HG02623 (cell line): ENCODE measurements at regions not wholly inside any gene's neighbourhood (a gene's known extent, or its start where the extent isn't known, plus 50 kb on each side); places are given as distances from the start of the nearest gene placed in this dataset.
"Not testable (repeated sequence)": the region's sequence is repeated elsewhere in the genome, so short reads cannot be mapped to it uniquely, and the experiment has no call there.

Experiments used
- ATAC-seq: cut with Tn5 transposase; IDR thresholded peaks from one replicate; pipeline ENCODE4 v1.9.1; 2021; ENCODE audit warnings: moderate library complexity; ENCODE audit not compliant: unreplicated experiment

DNA sequence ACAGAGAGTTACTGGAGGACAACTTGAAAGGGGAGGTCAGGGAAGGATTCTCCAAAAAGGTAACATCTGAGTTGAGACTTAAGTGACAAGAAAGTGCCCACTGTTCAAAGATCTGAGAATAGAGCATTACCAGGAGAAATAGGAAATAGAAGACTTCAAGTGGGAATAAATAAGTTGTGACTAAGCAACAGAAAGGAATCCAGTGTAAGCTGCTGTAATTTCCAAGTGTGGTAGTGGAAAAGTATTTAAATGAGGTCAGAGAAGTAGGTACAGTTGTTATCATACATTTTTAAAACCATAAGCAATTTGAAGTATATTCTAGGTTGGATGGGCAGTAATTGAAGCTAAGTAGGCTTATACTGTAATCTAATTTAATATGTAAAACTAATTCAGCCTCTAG, 211.9 kb downstream of the FBXO8 start:
- ATAC-seq = no peak

DNA sequence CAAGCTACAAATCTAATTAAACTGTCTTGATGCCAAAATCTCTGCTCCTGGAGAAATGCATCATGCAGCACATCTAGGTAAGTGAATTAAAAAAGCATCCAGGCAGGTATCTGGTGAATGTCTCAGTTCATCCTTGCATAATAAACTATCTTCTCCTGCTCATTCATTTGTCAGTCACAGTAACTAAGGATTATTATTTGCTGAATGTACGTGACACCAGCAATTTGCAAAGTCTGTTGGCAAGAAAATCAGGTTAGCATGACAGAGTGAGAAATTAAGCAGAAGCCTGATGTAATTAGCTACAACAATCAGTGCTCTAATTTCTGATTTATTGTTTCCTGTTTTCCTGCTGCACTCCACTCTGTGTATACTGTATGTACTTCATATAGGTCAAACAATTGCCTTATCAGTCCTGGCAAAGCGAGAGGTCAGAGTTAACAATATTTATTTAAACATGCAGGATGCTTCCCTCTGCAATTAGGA, 213.6 kb downstream of the FBXO8 start:
- no peak for ATAC-seq

DNA sequence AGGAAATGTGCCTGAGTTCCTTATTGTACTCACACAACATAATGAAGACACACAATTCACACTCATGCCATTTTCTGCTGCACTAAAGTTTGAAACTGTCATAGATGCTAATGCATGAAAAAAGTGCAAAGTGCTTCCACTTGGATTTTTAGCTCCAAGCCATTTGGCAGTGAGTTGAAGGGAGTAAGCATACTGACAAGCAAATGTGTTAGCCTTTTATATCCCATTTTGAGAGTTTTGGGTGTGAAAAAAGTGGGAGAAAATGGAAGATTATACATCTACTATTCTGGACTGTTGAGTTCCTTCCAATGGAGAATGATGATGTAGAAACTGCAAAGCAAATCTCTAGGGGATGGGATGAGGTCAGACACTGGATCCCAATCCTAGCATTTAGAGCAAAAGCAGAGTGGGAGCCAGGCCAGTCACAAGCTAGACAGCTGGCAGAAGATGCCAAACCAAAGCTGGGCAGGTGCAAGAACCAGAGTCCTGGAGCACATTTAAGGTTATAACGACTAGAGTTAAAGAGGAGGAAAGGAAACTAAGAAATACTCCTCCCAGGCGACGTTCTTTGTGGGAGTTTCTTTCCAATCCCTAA, 216.8 kb downstream of the FBXO8 start:
- ATAC-seq = no peak

DNA sequence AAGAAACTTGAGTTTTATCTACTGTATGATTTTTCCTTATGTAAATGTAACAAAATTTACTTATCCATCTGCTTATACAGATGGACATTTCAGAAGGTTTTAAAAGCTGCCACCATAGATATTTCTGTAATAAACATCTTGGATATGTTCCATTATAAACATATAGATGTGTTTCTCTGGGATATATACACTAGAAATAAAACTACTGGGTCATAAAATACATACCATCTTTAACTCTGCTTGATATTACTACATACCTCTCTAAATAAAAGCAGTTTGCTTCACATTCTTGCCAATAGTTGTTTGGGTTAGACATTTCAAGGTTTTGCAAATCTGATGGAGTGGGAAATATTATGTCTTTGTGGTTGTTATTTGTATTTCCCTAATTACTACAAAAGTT, 220.6 kb downstream of the FBXO8 start:
- ATAC-seq = no peak

DNA sequence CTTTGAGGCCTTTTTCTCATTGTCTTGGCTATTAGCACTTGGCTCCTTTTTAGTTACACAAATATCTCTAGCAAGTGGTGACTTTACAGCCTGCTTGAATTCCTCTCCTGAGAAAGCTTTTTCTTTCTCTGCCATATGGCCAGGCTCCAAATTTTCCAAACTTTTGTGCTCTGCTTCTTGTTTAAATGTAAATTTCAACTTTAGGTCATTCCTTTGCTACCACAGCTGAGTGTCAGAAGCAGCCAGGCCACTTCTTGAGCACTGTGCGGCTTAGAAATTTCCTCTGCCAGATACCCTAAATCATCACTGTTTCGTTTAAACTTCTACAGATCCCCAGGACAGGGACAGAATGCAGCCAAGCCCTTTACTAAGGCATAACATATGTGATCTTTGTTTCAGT, 222.4 kb downstream of the FBXO8 start:
- no peak for ATAC-seq

DNA sequence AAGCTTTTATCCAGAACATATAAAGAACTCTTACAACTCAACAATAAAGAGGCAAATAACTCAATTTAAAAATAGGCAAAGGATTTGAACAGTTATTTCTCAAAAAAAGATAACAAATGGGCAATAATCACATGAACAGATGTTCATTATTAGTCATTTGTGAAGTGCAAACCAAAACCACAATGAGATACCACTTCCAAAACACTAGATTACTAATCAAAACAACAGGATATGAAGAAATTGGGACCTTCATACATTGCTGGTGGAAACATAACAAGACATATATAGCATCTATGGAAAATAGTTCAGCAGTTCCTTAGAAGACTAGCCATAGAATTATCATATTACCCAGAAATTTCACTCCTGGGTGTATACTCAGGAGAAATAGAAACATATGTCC, 224.6 kb downstream of the FBXO8 start:
- ATAC-seq = no peak

DNA sequence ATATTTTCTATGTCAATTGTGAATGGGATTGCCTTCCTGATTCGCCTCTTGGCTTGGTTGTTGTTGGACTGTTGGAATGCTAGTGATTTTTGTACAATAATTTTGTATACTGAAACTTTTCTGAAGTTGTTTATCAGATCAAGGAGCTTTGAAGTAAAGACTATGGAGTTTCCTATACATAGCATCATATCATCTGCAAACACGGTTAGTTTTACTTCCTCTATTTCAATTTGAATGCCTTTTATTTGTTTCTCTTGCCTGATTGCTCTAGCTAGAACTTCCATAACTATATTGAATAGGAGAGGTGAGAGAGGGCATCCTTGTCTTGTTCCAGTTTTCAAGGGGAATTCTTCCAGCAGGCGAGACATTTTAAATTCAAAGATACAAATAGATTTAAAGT, 226.5 kb downstream of the FBXO8 start:
- no peak for ATAC-seq

DNA sequence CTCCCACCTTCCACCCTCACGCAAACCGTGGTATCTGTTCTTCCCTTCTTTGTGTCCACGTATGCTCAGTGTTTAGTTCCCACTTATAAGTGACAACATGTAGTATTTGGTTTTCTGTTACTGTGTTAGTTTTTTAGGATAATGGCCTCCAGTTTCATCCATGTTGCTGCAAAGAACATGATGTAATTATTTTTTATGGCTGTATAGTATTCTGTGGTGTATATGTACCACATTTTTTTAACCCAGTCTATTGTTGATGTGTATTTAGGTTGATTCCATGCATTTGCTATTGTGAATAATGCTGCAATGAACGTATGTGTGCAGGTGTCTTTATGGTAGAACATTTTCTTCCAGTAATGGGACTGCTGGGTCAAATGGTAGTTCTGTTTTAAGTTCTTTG, 228.1 kb downstream of the FBXO8 start:
- ATAC-seq = no peak

DNA sequence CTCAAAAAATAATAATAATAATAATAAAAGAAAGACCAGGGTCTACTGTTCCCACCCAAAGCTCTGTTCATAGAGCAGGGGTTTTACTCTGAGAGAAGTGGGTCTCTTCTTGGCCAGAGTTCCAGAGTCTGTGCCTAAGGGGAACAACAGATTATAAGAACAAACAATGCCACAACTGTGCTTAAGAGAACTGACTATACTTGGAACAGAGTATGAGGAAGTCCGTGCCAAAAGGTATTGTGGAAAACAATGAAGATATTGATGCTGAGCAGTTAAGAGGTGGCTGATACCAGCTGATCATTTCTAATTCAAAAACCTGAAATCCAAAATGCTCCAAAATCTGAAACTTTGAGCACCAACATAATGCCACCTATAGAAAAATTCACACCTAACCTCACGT, 229.6 kb downstream of the FBXO8 start:
- ATAC-seq = no peak

DNA sequence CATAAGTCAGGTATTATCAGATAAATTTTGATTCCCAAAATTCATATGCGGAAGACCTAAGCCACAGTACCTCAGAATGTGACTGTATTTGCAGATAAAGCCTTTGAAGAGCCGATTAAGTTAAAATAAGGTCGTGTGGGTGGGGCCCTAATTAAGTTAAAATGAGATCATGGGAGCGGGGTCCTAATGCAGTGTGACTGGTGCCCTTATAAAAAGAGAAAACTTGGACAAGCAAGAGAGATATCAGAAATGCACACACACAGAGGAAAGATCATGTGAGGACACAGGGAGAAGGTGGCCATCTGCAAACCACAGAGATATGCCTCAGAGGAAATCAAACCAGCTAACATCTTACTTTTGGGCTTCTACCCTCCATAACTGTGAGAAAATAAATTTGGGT, 236.1 kb downstream of the FBXO8 start:
- ATAC-seq = no peak

DNA sequence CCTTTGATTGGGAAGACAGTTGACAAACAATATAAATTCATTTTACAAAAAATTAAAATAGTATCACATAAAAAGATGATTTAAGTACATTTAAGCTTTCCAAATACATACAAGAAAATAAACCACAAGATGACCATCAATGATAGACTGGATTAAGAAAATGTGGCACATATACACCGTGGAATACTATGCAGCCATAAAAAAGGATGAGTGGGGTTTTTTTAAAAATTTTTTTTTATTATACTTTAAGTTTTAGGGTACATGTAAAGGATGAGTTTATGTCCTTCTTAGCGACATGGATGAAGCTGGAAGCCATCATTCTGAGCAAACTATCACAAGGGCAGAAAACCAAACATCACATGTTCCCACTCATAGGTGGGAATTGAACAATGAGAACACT, 237.6 kb downstream of the FBXO8 start:
- ATAC-seq = not testable (repeated sequence)

DNA sequence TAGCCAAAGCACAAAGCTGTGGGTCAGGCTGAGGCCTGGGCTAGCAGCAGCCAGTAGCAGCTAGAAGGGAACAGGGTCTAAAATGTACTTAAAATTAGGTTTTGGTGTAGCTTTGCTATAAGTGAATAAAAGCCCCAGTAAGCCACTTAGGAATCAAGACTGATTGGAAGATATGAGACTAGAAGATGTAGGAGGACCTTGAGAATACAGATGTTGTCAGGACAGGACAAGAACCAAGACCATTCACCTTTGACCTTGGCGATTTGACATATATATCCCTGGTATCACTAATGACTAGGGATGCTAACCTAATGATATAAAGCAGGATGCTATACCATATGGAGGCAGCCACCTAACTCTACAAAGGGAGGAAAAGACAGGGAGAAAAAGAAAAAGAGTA, 238.1 kb downstream of the FBXO8 start:
- ATAC-seq = no peak

DNA sequence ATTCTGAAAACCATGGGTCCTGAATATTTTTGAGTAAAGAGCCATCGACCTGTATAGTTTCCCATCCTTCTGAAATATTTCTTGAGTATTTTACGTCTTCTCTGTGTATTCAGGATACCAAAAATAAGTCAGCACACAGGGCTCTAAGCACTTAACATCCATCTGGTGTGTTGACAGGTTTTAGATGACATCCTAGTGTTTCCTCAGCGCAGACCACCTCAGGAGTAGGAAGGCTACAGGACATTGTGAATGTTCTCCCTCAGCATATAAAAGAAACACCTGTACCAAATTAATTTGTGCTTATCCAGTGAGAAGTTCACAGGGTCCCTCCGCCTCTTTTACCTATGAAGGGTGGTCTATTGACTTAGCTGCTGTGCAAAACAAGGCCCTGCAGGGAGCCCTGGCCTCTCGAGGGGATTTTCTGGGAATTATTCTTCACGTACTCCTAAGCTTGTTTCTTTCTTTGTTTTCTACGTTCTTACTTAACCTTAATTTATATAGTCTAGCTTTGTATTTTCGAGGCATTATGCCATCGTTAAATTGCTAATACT, 241.8 kb downstream of the FBXO8 start:
- ATAC-seq = no peak

DNA sequence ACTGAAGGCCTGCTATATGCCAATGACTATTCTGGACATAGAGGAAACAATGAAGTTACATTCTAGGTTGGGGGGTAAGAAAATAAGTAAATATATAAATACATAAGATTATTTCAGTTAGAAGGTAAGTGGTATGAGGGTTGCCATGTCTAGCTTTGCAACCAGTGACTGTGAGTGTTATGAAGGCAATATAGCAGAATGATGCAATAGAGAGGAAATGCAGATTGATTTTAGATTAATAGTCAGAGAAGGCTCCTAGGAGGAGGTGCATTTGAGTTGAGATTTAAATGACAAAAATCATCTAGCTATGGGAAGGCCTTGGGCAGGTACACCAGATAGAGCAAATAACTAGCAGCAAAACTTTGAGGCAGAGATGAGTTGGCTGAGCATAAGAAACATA, 243.2 kb downstream of the FBXO8 start:
- ATAC-seq = no peak

DNA sequence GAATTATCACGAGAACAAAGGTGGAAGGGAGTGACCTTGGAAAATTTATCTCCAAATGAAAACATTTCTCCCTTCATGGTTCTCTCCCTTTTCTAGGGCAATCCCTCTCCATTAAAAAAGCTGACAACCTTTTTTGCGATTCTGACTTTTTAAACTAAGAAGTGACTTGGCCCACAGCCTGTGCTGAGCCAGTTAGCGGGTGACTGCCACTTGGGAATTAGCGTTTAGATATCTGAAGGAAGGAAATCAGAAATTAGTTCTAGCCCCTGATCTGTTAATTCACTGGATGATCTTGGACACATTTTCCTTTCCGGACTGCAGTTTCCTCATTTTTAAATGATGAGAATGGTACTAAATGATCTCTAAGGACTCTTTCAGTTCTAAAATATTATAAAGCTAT, 245.0 kb downstream of the FBXO8 start:
- ATAC-seq = no peak

DNA sequence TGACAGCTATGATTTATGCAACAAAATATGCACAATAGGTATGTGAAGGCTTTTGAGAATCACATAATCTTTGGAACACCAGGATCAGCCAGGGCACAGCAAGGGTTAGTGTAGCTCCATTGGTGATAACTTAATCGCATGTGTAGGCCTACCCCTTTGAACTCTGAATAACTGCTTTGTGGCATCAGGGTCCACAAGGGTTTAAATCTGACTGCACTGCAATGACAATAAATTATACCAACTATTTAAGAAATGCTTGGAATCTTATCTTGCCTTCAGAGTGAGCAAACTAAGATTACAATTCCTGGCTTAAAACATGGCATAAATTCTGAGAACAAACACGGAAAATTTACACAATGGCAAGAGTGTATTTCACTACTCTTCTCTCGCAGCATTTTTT, 245.8 kb downstream of the FBXO8 start:
- no peak for ATAC-seq

DNA sequence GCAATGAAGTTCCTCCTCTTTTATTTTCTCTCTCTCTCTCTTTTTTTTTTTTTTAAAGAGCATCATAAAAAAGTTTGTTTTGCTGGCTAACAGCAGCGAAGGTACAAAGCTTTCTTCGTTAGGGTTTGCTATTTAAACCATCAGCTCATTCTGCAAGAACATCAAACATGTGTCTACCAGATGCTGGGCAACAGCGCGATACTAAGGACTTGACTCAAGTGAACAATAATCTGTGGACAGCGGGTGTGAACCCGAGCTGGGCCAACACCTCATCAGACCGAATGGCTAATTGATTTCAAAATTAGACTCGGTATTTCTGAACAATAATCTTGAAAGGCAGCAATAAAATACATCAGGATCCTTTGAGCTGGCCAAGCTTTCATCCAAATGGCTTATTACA, 246.4 kb downstream of the FBXO8 start:
- no peak for ATAC-seq

DNA sequence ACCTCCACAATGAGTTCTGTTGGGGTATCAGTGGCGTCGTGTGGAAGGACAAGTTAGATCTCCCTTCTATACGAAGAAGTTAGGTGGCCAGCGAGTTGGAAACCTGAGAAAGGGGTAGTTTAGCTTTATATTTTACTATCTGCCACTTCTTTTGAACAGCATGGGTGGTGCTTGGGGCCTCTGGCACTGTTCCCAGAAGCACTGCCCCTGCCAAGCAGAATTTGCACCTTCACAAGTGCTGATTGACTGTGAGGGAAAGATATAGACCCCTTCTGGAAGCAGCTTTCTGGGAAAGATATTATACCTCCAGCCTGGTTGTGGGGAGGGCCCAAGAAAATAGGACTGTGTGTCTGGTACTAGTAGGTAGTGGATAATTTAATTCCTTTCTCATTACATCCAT, 246.9 kb downstream of the FBXO8 start:
- ATAC-seq = no peak

DNA sequence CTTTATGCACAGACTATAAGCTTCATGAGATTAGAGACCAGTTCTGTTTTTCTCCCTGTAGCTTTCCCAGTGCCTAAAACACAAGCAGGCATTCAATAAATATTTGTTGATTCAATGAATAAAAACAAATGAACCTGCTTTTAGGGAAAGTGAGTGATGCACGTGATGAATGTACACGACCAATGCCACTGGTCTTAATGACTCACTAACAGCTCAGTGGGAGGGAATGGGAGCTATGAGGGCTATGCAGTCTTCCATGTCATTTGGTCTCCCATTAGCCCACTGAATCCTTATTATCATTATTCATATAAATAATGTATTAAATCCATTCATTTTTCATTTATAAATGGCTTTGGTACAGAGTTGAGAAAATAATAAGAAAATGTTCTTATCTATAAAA, 247.4 kb downstream of the FBXO8 start:
- ATAC-seq = no peak

DNA sequence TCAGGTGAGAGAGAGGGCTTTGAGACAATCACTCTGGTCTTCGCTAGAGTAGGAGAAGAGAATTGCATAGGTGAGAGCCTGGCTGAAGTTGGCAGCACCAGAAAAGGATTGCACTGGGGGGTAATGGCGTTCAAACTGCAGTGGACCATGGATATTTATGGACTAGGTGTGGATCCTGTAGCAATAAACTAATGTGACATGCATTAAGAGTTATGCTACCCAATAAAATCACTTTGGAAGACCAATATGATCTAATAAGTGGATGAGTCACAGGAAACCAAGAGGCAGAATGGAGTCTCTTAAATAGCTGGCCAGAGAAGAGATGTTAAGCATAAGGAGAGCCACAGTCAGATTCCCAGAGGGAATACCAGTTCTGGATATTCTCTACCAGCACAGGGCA, 259.8 kb downstream of the FBXO8 start:
- ATAC-seq = no peak

DNA sequence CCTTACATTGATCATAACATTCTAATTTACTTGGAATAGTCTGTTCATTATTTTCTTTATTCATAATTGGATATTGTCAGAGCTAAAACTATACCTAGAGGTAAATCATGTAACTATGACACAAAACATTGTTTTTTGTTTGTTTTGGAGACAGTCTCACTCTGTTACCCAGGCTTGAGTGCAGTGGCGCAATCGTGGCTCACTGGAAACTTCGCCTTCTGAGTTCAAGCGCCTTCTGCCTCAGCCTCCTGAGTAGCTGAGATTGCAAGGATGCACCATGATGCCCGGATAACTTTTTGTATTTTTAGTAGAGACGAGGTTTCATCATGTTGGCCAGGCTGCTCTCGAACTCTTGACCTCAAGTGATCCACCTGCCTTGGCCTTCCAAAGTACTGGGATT, 265.2 kb downstream of the FBXO8 start:
- ATAC-seq = no peak

DNA sequence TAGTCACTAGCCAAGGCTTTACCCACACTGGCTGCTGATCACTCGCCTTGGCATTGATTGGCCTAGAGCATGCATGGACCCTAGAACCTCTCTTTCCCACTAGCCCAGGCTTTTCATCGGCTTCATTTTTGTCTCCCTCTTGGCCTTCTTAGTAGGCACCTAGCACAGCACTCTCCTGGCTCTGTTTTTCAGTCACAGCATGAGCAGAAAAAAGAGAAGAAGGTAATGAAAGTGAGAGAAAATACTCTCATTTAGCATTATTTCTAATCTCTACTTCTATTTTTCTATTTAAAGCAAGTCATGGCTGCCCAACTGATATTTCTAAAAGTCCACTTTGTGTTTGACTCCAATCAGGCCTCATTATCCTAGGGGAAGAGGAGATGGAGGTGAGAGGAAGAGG, 267.2 kb downstream of the FBXO8 start:
- ATAC-seq = no peak

DNA sequence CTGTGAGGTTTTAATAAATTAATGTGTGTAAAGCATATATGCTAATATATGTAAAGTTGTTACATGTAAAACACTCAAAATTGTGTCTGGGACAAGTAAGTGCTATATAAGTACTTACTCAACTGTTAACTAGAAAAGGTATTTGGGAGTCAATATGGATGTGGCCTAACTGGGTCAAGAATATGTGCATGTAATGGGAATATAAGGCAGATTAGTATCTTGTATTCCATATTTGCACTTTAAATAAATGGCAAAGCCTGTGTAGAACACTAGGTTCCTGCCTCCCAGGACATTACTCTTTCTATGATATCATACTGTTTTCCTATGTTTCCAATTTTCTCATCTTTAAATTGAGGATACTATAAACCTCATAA, 270.6 kb downstream of the FBXO8 start:
- no peak for ATAC-seq
